VCaP (cell line): ENCODE measurements at regions not wholly inside any gene's neighbourhood (a gene's known extent, or its start where the extent isn't known, plus 50 kb on each side); places are given as distances from the start of the nearest gene placed in this dataset.
"Not testable (repeated sequence)": the region's sequence is repeated elsewhere in the genome, so short reads cannot be mapped to it uniquely, and the experiment has no call there.

Source experiments
- H3K27ac ChIP-seq: fragments of 450-650 bp; 2 replicates; pipeline ENCODE4 v1.5.1; 2017
- TF ChIP-seq, protein P1 (sequence below): fragments of 450-650 bp; conservative IDR thresholded peaks from 2 replicates; pipeline ENCODE4 v1.5.1; 2017; ENCODE audit warnings: mild to moderate bottlenecking, moderate library complexity

- no peak overlapping the region for H3K27ac ChIP-seq
- TF ChIP-seq, protein P1, sequence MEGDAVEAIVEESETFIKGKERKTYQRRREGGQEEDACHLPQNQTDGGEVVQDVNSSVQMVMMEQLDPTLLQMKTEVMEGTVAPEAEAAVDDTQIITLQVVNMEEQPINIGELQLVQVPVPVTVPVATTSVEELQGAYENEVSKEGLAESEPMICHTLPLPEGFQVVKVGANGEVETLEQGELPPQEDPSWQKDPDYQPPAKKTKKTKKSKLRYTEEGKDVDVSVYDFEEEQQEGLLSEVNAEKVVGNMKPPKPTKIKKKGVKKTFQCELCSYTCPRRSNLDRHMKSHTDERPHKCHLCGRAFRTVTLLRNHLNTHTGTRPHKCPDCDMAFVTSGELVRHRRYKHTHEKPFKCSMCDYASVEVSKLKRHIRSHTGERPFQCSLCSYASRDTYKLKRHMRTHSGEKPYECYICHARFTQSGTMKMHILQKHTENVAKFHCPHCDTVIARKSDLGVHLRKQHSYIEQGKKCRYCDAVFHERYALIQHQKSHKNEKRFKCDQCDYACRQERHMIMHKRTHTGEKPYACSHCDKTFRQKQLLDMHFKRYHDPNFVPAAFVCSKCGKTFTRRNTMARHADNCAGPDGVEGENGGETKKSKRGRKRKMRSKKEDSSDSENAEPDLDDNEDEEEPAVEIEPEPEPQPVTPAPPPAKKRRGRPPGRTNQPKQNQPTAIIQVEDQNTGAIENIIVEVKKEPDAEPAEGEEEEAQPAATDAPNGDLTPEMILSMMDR, result no peak
These were observed 99.0 kb upstream of the AKAP13 start for GRCh38 chr15:85281293-85281882.

DNA sequence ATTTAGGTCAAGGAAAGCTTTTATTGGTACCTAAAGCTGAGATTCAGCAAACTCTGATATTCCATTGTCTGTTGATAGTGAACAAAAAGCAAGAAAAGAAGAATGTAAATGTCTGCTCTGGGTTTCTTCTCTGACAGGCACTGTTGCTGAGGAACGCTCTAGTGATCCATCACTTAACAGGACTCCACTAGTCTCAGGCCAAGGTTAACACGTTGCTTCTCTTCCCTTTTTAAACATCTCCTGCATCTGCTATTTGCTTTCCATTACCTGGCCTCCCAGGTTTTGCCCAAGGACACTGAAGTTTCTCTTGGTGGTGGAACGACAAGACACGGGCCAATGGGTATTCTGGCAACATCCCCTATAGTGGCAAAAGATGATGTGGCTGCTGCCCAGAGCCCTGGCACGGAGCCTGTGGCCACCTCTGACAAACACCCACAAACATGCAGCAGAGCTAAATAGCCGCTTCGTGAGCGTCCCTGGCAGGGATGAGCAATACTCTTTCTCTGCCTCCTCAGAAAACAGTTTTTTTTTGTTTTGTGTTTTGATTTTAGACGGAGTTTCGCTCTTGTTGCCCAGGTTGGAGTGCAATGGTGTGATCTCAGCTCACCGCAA, 97.8 kb upstream of the AKAP13 start:
- TF ChIP-seq, protein P1, result no peak

DNA sequence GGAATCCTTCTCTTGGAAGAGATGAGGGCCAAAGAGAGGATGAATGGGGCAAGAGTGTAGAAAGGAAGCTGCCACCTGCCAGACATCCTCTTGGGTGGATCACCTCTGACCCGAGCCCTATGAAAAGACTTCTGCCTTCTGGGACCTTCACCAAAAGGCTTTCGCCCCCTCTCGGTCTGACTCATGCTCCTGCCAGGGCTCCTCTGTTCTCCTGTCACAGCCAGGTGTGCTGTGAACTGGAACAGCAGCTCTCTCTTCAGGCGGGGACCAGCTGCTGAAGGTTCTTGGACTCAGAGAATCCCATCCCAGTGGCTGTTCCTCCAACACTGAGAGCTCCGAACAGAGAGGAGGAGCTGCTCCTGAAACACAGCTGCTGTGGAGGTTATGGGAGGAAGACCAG, 96.6 kb upstream of the AKAP13 start:
- not testable (repeated sequence) for H3K27ac ChIP-seq

More for the DNA sequence above, 97.8 kb upstream of the AKAP13 start:
- no peak overlapping the region for H3K27ac ChIP-seq

DNA sequence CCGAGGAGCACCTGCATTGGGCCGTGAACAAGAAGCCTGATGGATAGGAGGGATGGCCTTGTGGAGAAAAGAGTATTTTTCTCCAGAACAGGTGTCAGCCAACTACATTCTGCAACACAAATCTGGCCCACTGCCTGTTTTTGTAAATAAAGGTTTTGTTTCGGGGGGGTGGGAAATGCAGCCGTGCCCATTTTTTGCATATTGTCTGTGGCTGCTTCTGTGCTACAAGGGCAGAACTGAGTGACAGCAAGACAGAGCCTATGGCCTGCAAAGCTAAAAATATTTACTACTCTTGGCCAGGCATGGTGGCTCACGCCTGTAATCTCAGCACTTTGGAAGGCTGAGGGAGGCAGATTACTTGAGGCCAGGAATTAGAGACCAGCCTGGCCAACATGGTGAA, 95.9 kb upstream of the AKAP13 start:
- no peak overlapping the region for H3K27ac ChIP-seq
- TF ChIP-seq, protein P1, result no peak

GRCh38 chr15:85289677-85290365, 90.6 kb upstream of the AKAP13 start:
- no peak overlapping the region for H3K27ac ChIP-seq
- TF ChIP-seq, protein P1, result peak; percentile 89

DNA sequence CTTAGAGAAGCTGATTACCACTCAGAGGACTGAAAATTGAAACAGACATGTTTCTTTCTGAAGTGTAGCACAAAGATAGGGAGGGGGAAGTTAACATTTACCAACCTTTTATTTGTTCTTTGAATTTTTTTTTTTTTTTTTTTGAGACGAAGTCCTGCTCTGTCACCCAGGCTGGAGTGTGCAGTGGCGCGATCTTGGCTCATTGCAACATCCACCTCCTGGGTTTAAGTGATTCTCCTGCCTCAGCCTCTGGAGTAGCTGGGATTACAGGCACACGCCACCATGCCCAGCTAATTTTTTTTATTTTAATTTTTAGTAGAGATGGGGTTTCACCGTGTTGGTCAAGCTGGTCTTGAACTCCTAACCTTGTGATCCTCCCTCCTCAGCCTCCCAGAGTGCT, 87.8 kb upstream of the AKAP13 start:
- H3K27ac ChIP-seq, result not testable (repeated sequence)

GRCh38 chr15:85296615-85297402, 83.6 kb upstream of the AKAP13 start:
- peak overlapping the region; percentile 8; the same call in 1 of the 2 replicates for H3K27ac ChIP-seq
- TF ChIP-seq, protein P1, result peak; percentile 93

DNA sequence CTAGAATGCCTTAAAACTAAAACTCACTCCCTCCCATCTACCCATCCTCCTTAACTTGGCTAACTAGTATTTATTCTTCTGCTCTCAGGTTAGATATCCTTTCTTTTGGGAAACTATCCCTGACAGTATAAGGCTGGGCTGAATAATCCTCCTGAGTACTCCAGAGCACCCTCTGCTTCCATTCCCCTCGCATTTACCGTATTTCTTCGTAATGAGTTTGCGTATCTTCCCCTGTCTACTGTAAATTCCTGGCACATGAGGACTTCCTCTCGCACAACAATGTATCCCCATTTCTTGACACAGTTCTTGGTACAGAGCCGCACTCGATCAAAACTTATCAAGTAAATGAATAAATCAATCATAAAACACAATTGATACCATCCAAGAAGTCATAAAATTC, 82.9 kb upstream of the AKAP13 start:
- no peak overlapping the region; the same call in 1 of the 2 replicates for H3K27ac ChIP-seq
- TF ChIP-seq, protein P1, result no peak
